Skeletal muscle tissue (tissue), 3 donors: ENCODE measurements at regions not wholly inside any gene's neighbourhood (a gene's known extent, or its start where the extent isn't known, plus 50 kb on each side); places are given as distances from the start of the nearest gene placed in this dataset.

Source experiments
- H3K27ac ChIP-seq: one replicate; pipeline ENCODE4 v1.7.0; 2013; ENCODE audit warnings: mild to moderate bottlenecking, low read depth, low read length, inconsistent platforms
- H3K27me3 ChIP-seq, 3 donors: one replicate each; pipeline ENCODE4 v1.7.0; 2013; ENCODE audit warnings: low read length in 3 of 3; ENCODE audit not compliant: control insufficient read depth in 3 of 3, insufficient read depth in 3 of 3
- H3K36me3 ChIP-seq, 3 donors: one replicate each; pipeline ENCODE4 v1.7.0; 2013; ENCODE audit warnings: low read length in 3 of 3; ENCODE audit not compliant: control insufficient read depth in 3 of 3, insufficient read depth in 3 of 3
- H3K4me1 ChIP-seq, 3 donors: one replicate each; pipeline ENCODE4 v1.7.0; 2013; ENCODE audit warnings: low read length in 3 of 3, mild to moderate bottlenecking in 3 of 3; ENCODE audit not compliant: control insufficient read depth in 3 of 3, insufficient read depth in 3 of 3
- H3K4me3 ChIP-seq, 3 donors: one replicate each; pipeline ENCODE4 v1.7.0; 2013; ENCODE audit warnings: low read length in 3 of 3
- H3K9ac ChIP-seq, 3 donors: one replicate each; pipeline ENCODE4 v1.7.0; 2013; ENCODE audit warnings: low read length in 3 of 3, mild to moderate bottlenecking in 3 of 3, moderate library complexity in 2 of 3, low read depth in 1 of 3
- H3K9me3 ChIP-seq, 3 donors: one replicate each; pipeline ENCODE4 v1.7.0; 2013; ENCODE audit warnings: low read length in 3 of 3; ENCODE audit not compliant: control insufficient read depth in 3 of 3
- donor health status: Osteomylitis.

- no peak overlapping the region for H3K4me3 ChIP-seq
- no peak overlapping the region for H3K27ac ChIP-seq
Observed at GRCh38 chr15:27656296-27656987, 442.7 kb downstream of the OCA2 start.

GRCh38 chr15:27655056-27655455, 444.1 kb downstream of the OCA2 start:
- Histone ChIP-seq H3K27me3 (no peaks in the 10 kb centered on the region), H3K36me3 (no peaks in the 10 kb centered on the region), H3K9ac (no peak overlapping the region), H3K9me3 (no peaks in the 10 kb centered on the region), H3K4me3 (no peak overlapping the region), H3K4me1 (no peaks in the 10 kb centered on the region), H3K27ac (no peak overlapping the region)

More at GRCh38 chr15:27656296-27656987, 442.7 kb downstream of the OCA2 start:
- no peaks in the 10 kb centered on the region for H3K27me3 ChIP-seq
- H3K4me1 ChIP-seq = no peaks in the 10 kb centered on the region
- H3K9ac ChIP-seq = no peak overlapping the region
- no peaks in the 10 kb centered on the region for H3K9me3 ChIP-seq
- H3K36me3 ChIP-seq = no peaks in the 10 kb centered on the region

DNA sequence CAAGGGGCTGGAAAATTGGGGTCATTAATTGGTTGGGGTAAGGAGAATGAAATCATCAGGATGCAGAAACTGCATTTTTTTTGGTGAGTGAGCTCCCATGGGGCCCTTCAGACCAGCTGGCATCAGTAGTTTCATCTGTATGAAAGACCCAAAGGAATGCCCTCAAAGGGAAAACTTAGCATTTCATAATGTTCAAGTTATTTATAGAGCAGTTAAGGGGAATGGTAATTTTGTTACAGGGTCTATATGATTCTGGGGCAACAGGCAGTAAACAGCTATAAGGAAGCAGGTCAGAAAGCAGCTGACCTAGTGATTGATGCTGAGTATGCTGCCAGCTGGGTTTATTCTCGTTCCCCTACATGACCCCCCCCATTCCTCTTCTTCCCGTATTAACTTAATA, 448.9 kb downstream of the OCA2 start:
- no peaks in the 10 kb centered on the region for H3K9me3 ChIP-seq
- H3K4me3 ChIP-seq = no peak overlapping the region
- no peaks in the 10 kb centered on the region for H3K4me1 ChIP-seq
- no peaks in the 10 kb centered on the region for H3K27me3 ChIP-seq
- H3K9ac ChIP-seq = no peak overlapping the region
- H3K36me3 ChIP-seq = no peaks in the 10 kb centered on the region
- H3K27ac ChIP-seq = no peak overlapping the region

GRCh38 chr15:27648359-27648758, 450.8 kb downstream of the OCA2 start:
- H3K4me1 ChIP-seq = no peaks in the 10 kb centered on the region
- H3K9me3 ChIP-seq = no peaks in the 10 kb centered on the region
- H3K27ac ChIP-seq = no peak overlapping the region
- H3K9ac ChIP-seq = no peak overlapping the region
- no peaks in the 10 kb centered on the region for H3K36me3 ChIP-seq
- no peak overlapping the region for H3K4me3 ChIP-seq
- no peaks in the 10 kb centered on the region for H3K27me3 ChIP-seq

DNA sequence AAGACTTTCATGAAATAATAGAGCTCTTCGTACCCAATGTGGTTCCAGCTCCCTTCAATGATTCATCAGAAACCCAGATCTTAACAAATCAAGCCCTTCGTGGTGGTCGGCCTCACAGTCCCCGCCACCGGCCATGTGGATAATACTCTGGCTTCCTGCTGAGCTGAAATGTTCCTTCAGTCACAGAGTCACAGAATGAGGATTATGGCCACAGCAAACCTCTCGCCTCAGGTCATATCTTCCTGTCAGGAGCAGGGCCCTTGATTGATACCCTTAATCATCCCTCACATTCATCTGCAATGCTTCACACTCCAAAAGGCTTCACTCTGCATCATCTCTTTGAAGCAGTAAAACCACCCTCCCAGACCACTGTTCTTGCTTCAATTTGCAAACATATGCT, 452.6 kb downstream of the OCA2 start:
- no peak overlapping the region for H3K9ac ChIP-seq
- no peak overlapping the region for H3K4me3 ChIP-seq
- H3K27me3 ChIP-seq = no peaks in the 10 kb centered on the region
- no peaks in the 10 kb centered on the region for H3K36me3 ChIP-seq
- H3K27ac ChIP-seq = no peak overlapping the region
- no peaks in the 10 kb centered on the region for H3K9me3 ChIP-seq
- H3K4me1 ChIP-seq = no peaks in the 10 kb centered on the region

- no peak overlapping the region for H3K27ac ChIP-seq
- no peaks in the 10 kb centered on the region for H3K9me3 ChIP-seq
- H3K4me1 ChIP-seq = no peaks in the 10 kb centered on the region
- H3K27me3 ChIP-seq = no peaks in the 10 kb centered on the region
- no peak overlapping the region for H3K9ac ChIP-seq
- H3K4me3 ChIP-seq = no peak overlapping the region
- no peaks in the 10 kb centered on the region for H3K36me3 ChIP-seq
Observed at GRCh38 chr15:27645672-27646071, 453.4 kb downstream of the OCA2 start.

GRCh38 chr15:27642981-27643380, 456.1 kb downstream of the OCA2 start:
- Histone ChIP-seq H3K4me1 (no peaks in the 10 kb centered on the region), H3K27ac (no peak overlapping the region), H3K4me3 (no peak overlapping the region), H3K36me3 (no peaks in the 10 kb centered on the region), H3K9ac (no peak overlapping the region), H3K27me3 (no peaks in the 10 kb centered on the region), H3K9me3 (no peaks in the 10 kb centered on the region)

DNA sequence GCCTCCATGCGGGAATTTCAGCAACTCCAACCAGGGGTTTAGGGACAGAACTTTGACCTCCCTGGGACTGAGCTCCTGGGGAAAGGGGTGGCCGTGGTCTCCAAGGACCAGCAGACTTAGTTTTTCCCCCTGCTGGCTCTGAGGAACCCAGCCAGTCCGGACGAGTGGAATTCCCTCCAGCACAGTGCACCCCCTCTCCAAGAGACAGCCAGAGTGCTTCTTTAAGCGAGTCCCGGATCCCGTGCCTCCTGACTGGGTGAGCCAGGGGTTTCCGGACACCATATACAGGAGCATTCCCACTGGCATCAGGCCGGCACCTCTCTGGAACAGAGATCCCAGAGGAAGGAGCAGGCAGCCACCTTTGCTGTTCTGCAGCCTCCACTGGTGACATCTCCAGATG, 459.5 kb downstream of the OCA2 start:
- Histone ChIP-seq H3K27me3 (no peaks in the 10 kb centered on the region), H3K9me3 (no peaks in the 10 kb centered on the region), H3K4me3 (no peak overlapping the region)

DNA sequence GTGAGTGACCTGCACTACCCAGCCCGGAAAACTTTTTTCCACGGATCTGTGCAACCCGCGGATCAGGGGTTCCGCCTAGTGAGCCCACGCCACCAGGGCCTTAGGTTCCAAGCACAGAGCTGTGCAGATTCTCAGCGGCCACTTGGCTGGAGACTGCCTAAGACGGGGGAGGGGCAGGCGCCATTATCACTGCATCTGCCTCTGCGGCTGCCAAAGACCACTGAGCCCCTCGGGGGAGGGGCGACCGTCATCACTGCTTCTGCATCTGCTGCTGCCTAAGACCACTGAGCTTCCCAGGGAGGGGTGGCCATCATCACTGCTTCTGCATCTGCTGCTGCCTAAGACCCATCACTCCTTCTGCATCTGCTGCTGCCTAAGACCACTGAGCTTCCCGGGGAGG, 460.2 kb downstream of the OCA2 start:
- Histone ChIP-seq H3K9me3 (no peaks in the 10 kb centered on the region), H3K27ac (no peak overlapping the region), H3K27me3 (no peaks in the 10 kb centered on the region), H3K9ac (no peak overlapping the region), H3K4me1 (no peaks in the 10 kb centered on the region), H3K36me3 (no peaks in the 10 kb centered on the region), H3K4me3 (no peak overlapping the region)

More for the DNA sequence above, 459.5 kb downstream of the OCA2 start:
- Histone ChIP-seq H3K9ac (no peak overlapping the region), H3K4me1 (no peaks in the 10 kb centered on the region), H3K36me3 (no peaks in the 10 kb centered on the region), H3K27ac (no peak overlapping the region)

- H3K4me1 ChIP-seq = no peaks in the 10 kb centered on the region
- no peaks in the 10 kb centered on the region for H3K36me3 ChIP-seq
- no peak overlapping the region for H3K4me3 ChIP-seq
- no peak overlapping the region for H3K27ac ChIP-seq
- peaks cover 0 to 2% (median 0%) of the 10 kb centered on the region in 3 donors for H3K9me3 ChIP-seq
- H3K27me3 ChIP-seq = no peaks in the 10 kb centered on the region
- no peak overlapping the region for H3K9ac ChIP-seq
Observed at GRCh38 chr15:27635916-27636315, 463.2 kb downstream of the OCA2 start.
